ENCODE measurements at regions not wholly inside any gene's neighbourhood (a gene's known extent, or its start where the extent isn't known, plus 50 kb on each side); places are given as distances from the start of the nearest gene placed in this dataset.

- no peak for TF ChIP-seq EZH2 (IDR thresholded peaks at IDR 0.05)
- TF ChIP-seq, protein P1, sequence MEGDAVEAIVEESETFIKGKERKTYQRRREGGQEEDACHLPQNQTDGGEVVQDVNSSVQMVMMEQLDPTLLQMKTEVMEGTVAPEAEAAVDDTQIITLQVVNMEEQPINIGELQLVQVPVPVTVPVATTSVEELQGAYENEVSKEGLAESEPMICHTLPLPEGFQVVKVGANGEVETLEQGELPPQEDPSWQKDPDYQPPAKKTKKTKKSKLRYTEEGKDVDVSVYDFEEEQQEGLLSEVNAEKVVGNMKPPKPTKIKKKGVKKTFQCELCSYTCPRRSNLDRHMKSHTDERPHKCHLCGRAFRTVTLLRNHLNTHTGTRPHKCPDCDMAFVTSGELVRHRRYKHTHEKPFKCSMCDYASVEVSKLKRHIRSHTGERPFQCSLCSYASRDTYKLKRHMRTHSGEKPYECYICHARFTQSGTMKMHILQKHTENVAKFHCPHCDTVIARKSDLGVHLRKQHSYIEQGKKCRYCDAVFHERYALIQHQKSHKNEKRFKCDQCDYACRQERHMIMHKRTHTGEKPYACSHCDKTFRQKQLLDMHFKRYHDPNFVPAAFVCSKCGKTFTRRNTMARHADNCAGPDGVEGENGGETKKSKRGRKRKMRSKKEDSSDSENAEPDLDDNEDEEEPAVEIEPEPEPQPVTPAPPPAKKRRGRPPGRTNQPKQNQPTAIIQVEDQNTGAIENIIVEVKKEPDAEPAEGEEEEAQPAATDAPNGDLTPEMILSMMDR (IDR thresholded peaks at IDR 0.05), result no peak
- no peak for TF ChIP-seq EZH2phosphoT487 (IDR thresholded peaks at IDR 0.05)
Observed at GRCh38 chr6:105578179-105578707, 175.4 kb upstream of the PREP start.

Data from neural progenitor cell (in vitro differentiated cells).